NB4 (cell line): ENCODE measurements at regions not wholly inside any gene's neighbourhood (a gene's known extent, or its start where the extent isn't known, plus 50 kb on each side); places are given as distances from the start of the nearest gene placed in this dataset.

ENCODE experiments used
- CTCF ChIP-seq: IDR thresholded peaks from one replicate; pipeline ENCODE4 v1.5.1; 2012; ENCODE audit warnings: low read depth, low read length
- MAX ChIP-seq: IDR thresholded peaks from 2 replicates; pipeline ENCODE4 v1.6.1; 2011; ENCODE audit warnings: low read depth, low read length

GRCh38 chr5:17735761-17736160, 101.5 kb downstream of the TAF11L14 start:
- no peak for TF ChIP-seq MAX
- TF ChIP-seq CTCF: no peak
